ENCODE measurements at regions not wholly inside any gene's neighbourhood (a gene's known extent, or its start where the extent isn't known, plus 50 kb on each side); places are given as distances from the start of the nearest gene placed in this dataset.

DNA sequence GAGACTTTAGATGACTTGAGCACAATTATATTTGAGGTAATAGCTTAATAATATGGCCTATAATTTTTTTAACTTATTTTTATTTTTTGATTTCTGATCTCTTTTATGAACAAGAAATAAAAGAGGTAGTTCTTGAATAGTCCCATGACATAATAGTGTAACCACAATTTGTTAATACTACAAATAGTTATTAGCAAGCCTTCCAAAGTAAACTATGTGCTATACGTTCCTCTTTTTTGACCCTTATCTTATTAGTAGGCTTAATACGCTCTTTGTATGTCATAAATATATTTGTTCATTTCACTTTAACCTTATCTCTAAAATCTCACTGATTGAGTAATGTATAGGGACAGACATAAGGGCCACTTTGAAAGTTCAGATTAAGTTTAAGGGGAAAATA lies 78.7 kb upstream of the NR4A3 start:
- no peaks in the 10 kb centered on the region for H3K36me3 ChIP-seq (ENCODE audit: control insufficient read depth, insufficient read depth, low read length)
- DNase-seq (ENCODE audit: low read depth in 4 of 6, low spot score in 6 of 6), result no peak
- H3K9me3 ChIP-seq (ENCODE audit: control insufficient read depth, insufficient read depth, low read length), result no peaks in the 10 kb centered on the region
- no peaks in the 10 kb centered on the region for H3K27me3 ChIP-seq (ENCODE audit: control insufficient read depth, insufficient read depth, low read length)
- no peak overlapping the region for H3K4me3 ChIP-seq (ENCODE audit: low read depth, low read length)
- H3K4me1 ChIP-seq (ENCODE audit: control insufficient read depth, insufficient read depth, low read length), result no peaks in the 10 kb centered on the region
- WGBS (ENCODE audit: insufficient coverage), result no CpG with 5 or more reads among the region's 2 CpGs
- no peak overlapping the region for H3K27ac ChIP-seq (ENCODE audit: low read depth, low read length)

DNA sequence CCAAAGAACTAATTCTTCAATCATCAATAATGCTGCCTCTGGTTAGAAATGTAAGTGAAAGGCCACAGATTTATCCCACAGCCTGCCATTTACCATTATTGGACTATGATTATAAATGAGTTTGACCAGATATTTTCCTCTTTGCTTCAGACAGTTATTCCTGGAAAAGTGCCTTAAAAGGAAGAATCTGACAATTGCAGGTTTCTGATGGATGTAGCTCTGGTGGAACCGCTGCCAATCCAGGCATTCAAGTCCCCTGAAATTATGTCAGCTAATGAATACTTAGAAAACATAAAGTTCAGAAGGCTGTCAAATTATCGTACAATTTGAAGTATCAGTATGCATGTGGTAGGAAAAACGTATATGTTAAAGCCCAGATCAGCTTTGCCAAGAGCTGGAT lies 78.2 kb upstream of the NR4A3 start:
- no peak for DNase-seq (ENCODE audit: low read depth in 4 of 6, low spot score in 6 of 6)
- Histone ChIP-seq H3K9me3 (ENCODE audit: control insufficient read depth, insufficient read depth, low read length) (no peaks in the 10 kb centered on the region), H3K27ac (ENCODE audit: low read depth, low read length) (no peak overlapping the region), H3K36me3 (ENCODE audit: control insufficient read depth, insufficient read depth, low read length) (no peaks in the 10 kb centered on the region), H3K4me1 (ENCODE audit: control insufficient read depth, insufficient read depth, low read length) (no peaks in the 10 kb centered on the region), H3K27me3 (ENCODE audit: control insufficient read depth, insufficient read depth, low read length) (no peaks in the 10 kb centered on the region), H3K4me3 (ENCODE audit: low read depth, low read length) (no peak overlapping the region)
- no CpG with 5 or more reads among the region's 3 CpGs for WGBS (ENCODE audit: insufficient coverage)

DNA sequence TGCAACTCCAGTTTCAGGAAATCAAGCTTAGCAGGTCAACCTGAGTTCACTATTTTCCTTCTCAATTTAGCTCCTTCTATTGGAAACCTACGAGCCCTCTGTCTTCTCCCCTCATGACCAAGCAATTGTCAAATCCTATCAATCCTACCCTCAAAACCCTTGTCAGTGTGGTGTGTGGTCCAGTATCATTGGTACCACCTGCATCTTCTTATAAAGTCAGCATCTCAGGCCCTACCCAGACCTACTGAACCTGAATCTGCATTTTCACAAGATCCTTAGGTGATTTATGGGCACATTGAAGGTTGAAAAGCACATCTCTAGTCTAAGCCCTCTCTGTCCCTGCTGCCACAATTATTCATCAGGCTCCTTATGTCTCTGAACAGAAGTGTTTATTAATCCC lies 77.6 kb upstream of the NR4A3 start:
- no peak overlapping the region for H3K27ac ChIP-seq (ENCODE audit: low read depth, low read length)
- WGBS (ENCODE audit: insufficient coverage), result no CpG with 5 or more reads among the region's 1 CpG

DNA sequence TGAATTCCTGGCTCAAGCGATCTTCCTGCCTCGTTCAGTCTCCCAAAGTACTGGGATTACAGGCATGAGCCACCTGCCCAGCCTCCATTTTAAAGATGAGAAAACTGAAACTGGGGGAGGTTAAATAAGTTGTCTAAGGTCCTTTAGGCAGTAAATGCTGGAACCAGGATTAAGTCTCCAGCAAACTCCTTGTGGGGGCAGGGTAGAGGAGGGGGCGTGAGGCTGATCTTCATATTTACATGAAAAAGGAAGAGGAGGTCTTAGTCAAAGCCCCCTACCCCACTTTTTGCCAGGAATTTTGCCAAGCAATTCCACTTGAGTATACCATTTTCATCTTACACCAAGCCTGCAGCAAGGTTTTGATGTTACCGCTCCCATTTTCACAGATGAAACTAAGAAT lies 76.6 kb upstream of the NR4A3 start:
- 80% methylated on average over 2 of the region's 4 CpGs for WGBS (ENCODE audit: insufficient coverage)
- no peaks in the 10 kb centered on the region for H3K9me3 ChIP-seq (ENCODE audit: control insufficient read depth, insufficient read depth, low read length)
- no peaks in the 10 kb centered on the region for H3K27me3 ChIP-seq (ENCODE audit: control insufficient read depth, insufficient read depth, low read length)
- H3K4me3 ChIP-seq (ENCODE audit: low read depth, low read length), result no peak overlapping the region
- H3K4me1 ChIP-seq (ENCODE audit: control insufficient read depth, insufficient read depth, low read length), result no peaks in the 10 kb centered on the region
- H3K27ac ChIP-seq (ENCODE audit: low read depth, low read length), result no peak overlapping the region
- no peak for DNase-seq (ENCODE audit: low read depth in 4 of 6, low spot score in 6 of 6)
- no peaks in the 10 kb centered on the region for H3K36me3 ChIP-seq (ENCODE audit: control insufficient read depth, insufficient read depth, low read length)

More for the DNA sequence above, 77.6 kb upstream of the NR4A3 start:
- Histone ChIP-seq H3K9me3 (ENCODE audit: control insufficient read depth, insufficient read depth, low read length) (no peaks in the 10 kb centered on the region), H3K36me3 (ENCODE audit: control insufficient read depth, insufficient read depth, low read length) (no peaks in the 10 kb centered on the region), H3K27me3 (ENCODE audit: control insufficient read depth, insufficient read depth, low read length) (no peaks in the 10 kb centered on the region), H3K4me3 (ENCODE audit: low read depth, low read length) (no peak overlapping the region), H3K4me1 (ENCODE audit: control insufficient read depth, insufficient read depth, low read length) (no peaks in the 10 kb centered on the region)
- DNase-seq (ENCODE audit: low read depth in 4 of 6, low spot score in 6 of 6), result no peak

DNA sequence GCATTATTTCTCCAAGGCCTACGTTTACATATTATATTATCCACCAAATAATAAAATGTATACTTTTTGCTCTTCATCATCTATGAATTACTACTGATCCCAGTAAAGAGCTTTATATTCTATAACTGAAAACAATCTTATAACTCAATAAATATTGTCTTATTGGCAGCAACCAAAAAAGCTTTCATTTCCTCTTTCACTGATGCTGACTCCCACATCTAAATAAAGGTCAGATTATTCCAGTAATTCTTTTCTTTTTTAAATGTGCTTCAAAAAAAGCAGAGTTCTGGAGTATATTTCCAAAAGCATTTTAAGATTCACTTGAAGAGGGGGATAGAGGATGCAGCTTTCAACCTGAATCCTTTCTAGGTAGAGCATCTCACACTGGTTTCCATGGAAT lies 75.3 kb upstream of the NR4A3 start:
- H3K4me1 ChIP-seq (ENCODE audit: control insufficient read depth, insufficient read depth, low read length), result no peaks in the 10 kb centered on the region
- no peak overlapping the region for H3K4me3 ChIP-seq (ENCODE audit: low read depth, low read length)
- no peaks in the 10 kb centered on the region for H3K27me3 ChIP-seq (ENCODE audit: control insufficient read depth, insufficient read depth, low read length)
- no peaks in the 10 kb centered on the region for H3K36me3 ChIP-seq (ENCODE audit: control insufficient read depth, insufficient read depth, low read length)
- no peak for DNase-seq (ENCODE audit: low read depth in 4 of 6, low spot score in 6 of 6)
- H3K27ac ChIP-seq (ENCODE audit: low read depth, low read length), result no peak overlapping the region
- no CpG with 5 or more reads among the region's 1 CpG for WGBS (ENCODE audit: insufficient coverage)
- H3K9me3 ChIP-seq (ENCODE audit: control insufficient read depth, insufficient read depth, low read length), result no peaks in the 10 kb centered on the region

DNA sequence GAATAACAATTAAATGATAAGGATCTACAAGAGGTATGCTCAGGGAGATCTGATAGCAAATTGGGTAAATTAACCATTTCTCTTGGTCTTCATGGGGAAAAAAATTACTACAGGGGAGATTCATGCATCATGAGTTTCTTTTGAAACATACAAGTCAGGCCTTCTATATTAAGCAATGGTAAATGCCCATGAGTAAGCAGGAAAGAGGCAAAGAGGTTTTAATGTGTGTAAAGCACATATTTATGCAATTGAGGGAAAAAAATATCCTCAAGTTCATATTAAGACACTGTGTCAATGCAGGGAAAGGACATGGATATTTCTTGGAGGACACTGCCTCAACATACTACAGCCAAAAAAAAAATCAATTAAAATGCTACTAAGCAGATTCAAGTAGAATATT lies 73.4 kb upstream of the NR4A3 start:
- Histone ChIP-seq H3K4me1 (ENCODE audit: control insufficient read depth, insufficient read depth, low read length) (no peaks in the 10 kb centered on the region), H3K27ac (ENCODE audit: low read depth, low read length) (no peak overlapping the region), H3K4me3 (ENCODE audit: low read depth, low read length) (no peak overlapping the region), H3K9me3 (ENCODE audit: control insufficient read depth, insufficient read depth, low read length) (no peaks in the 10 kb centered on the region), H3K27me3 (ENCODE audit: control insufficient read depth, insufficient read depth, low read length) (no peaks in the 10 kb centered on the region), H3K36me3 (ENCODE audit: control insufficient read depth, insufficient read depth, low read length) (no peaks in the 10 kb centered on the region)
- no peak for DNase-seq (ENCODE audit: low read depth in 4 of 6, low spot score in 6 of 6)

DNA sequence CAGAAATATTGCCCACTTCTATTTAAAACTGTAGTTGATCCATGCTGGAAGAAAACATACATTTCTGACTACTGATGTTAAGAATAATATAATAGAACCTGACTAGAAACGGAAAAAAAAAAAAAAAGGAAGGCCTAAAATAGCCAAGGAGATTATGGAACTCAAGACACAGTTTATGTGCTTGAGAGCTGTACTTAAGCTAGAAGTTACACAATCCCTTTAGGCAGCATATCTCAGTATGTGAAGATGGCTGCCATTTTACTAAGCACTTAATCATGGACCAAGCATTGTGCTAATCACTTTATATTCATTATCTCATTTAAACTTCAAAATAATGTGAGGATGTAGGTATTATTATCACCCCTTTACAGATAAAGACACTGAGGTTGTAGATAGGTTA lies 73.0 kb upstream of the NR4A3 start:
- Histone ChIP-seq H3K9me3 (ENCODE audit: control insufficient read depth, insufficient read depth, low read length) (no peaks in the 10 kb centered on the region), H3K4me1 (ENCODE audit: control insufficient read depth, insufficient read depth, low read length) (no peaks in the 10 kb centered on the region), H3K27me3 (ENCODE audit: control insufficient read depth, insufficient read depth, low read length) (no peaks in the 10 kb centered on the region), H3K4me3 (ENCODE audit: low read depth, low read length) (no peak overlapping the region), H3K36me3 (ENCODE audit: control insufficient read depth, insufficient read depth, low read length) (no peaks in the 10 kb centered on the region), H3K27ac (ENCODE audit: low read depth, low read length) (no peak overlapping the region)
- DNase-seq (ENCODE audit: low read depth in 4 of 6, low spot score in 6 of 6), result no peak
- no CpG with 5 or more reads among the region's 1 CpG for WGBS (ENCODE audit: insufficient coverage)

DNA sequence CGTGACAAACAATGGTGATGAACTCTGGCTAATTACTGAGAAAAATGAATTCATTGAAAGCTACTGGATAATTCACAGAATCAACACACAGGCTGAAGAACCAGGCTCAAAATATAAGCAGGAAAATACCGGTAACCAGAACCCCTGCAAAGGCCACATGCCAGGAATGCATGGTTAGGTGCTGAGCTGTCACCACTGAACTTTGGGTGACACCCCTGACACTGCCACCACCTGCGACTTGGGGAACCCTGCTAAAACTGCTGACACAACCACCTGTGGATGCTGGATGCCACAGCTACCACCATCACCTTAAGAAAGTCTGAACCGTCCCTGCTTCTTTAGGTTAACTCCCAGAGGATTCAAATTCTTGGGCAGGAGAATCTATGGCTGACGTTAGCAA lies 72.0 kb upstream of the NR4A3 start:
- 81% methylated on average over 3 of the region's 5 CpGs for WGBS (ENCODE audit: insufficient coverage)
- no peaks in the 10 kb centered on the region for H3K36me3 ChIP-seq (ENCODE audit: control insufficient read depth, insufficient read depth, low read length)
- H3K27ac ChIP-seq (ENCODE audit: low read depth, low read length), result no peak overlapping the region
- H3K27me3 ChIP-seq (ENCODE audit: control insufficient read depth, insufficient read depth, low read length), result no peaks in the 10 kb centered on the region
- no peak overlapping the region for H3K4me3 ChIP-seq (ENCODE audit: low read depth, low read length)
- H3K4me1 ChIP-seq (ENCODE audit: control insufficient read depth, insufficient read depth, low read length), result no peaks in the 10 kb centered on the region
- H3K9me3 ChIP-seq (ENCODE audit: control insufficient read depth, insufficient read depth, low read length), result no peaks in the 10 kb centered on the region
- DNase-seq (ENCODE audit: low read depth in 4 of 6, low spot score in 6 of 6), result no peak

DNA sequence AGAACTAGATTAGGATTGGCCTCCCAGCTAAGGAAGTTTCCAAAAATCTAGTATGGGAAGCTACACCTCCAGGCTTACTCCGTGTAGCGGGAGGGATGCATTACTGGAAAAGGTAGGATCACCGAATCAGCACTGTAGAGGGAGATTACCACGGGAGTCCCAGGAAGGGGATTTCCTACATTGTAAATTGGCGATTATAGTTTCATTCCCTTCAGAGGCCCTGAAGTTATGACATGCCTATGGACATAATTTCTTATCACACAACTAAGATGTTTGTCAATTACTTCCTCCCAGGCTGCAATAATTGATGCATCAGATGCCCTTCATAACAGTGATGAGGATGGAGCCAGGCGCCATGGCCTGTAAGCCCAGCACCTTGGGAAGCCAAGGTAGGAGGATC lies 71.2 kb upstream of the NR4A3 start:
- H3K36me3 ChIP-seq (ENCODE audit: control insufficient read depth, insufficient read depth, low read length), result no peaks in the 10 kb centered on the region
- H3K27ac ChIP-seq (ENCODE audit: low read depth, low read length), result no peak overlapping the region
- H3K4me3 ChIP-seq (ENCODE audit: low read depth, low read length), result no peak overlapping the region
- no peaks in the 10 kb centered on the region for H3K4me1 ChIP-seq (ENCODE audit: control insufficient read depth, insufficient read depth, low read length)
- no peaks in the 10 kb centered on the region for H3K27me3 ChIP-seq (ENCODE audit: control insufficient read depth, insufficient read depth, low read length)
- 94% methylated on average over 3 of the region's 6 CpGs for WGBS (ENCODE audit: insufficient coverage)
- no peak for DNase-seq (ENCODE audit: low read depth in 4 of 6, low spot score in 6 of 6)
- H3K9me3 ChIP-seq (ENCODE audit: control insufficient read depth, insufficient read depth, low read length), result no peaks in the 10 kb centered on the region

DNA sequence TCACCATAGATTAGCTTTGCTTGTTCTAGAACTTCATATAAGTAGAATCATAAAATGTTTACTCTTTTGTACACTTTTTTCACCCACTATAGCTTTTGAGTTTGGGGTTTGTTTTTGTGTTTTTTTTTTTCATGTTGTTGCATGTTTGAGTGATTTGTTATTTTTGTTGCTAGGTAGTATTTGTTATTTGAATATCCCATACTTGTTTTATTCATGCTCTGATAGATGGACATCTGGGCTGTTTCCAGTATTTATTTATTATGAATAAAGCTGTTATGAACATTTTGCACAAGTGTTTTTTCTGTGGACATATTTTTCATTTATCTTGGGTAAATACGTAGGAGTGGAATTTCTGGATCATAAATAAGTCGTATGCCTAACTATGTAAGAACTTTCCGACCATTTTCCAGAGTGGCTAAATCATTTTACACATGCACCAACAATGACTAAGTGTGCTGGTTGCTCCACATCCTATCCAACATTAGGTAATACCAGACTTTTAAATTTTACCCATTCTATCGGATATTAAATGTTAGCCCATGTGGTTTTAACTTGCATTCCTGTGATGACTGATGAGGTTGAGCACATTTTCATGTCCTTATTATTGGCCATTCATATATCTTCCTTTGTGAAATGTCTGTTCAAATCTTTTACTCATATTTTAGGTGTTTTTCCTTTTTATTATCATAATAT lies 69.1 kb upstream of the NR4A3 start:
- H3K4me3 ChIP-seq (ENCODE audit: low read depth, low read length), result no peak overlapping the region
- H3K27me3 ChIP-seq (ENCODE audit: control insufficient read depth, insufficient read depth, low read length), result no peaks in the 10 kb centered on the region
- H3K9me3 ChIP-seq (ENCODE audit: control insufficient read depth, insufficient read depth, low read length), result no peaks in the 10 kb centered on the region
- no peaks in the 10 kb centered on the region for H3K4me1 ChIP-seq (ENCODE audit: control insufficient read depth, insufficient read depth, low read length)
- no peaks in the 10 kb centered on the region for H3K36me3 ChIP-seq (ENCODE audit: control insufficient read depth, insufficient read depth, low read length)
- H3K27ac ChIP-seq (ENCODE audit: low read depth, low read length), result no peak overlapping the region
- no CpG with 5 or more reads among the region's 4 CpGs for WGBS (ENCODE audit: insufficient coverage)
- DNase-seq (ENCODE audit: low read depth in 4 of 6, low spot score in 6 of 6), result no peak
